ENCODE measurements at regions not wholly inside any gene's neighbourhood (a gene's known extent, or its start where the extent isn't known, plus 50 kb on each side); places are given as distances from the start of the nearest gene placed in this dataset.

GRCh38 chr2:37553411-37554154 is 117.9 kb downstream of the CDC42EP3 start:
- TF ChIP-seq CTCF (IDR thresholded peaks at IDR 0.05) (no peak), POLR2A (IDR thresholded peaks at IDR 0.05) (no peak)
